ENCODE measurements at regions not wholly inside any gene's neighbourhood (a gene's known extent, or its start where the extent isn't known, plus 50 kb on each side); places are given as distances from the start of the nearest gene placed in this dataset.

GRCh38 chr16:89027281-89027680 lies 50.3 kb upstream of the CBFA2T3 start:
- H3K27me3 Mint-ChIP-seq (ENCODE audit: insufficient read depth, low read depth, poor library complexity): peaks cover 4% of the 10 kb centered on the region
- Histone ChIP-seq H3K4me2 (no peak overlapping the region), H4K20me1 (replicated peaks; ENCODE audit: insufficient read depth) (no peaks in the 10 kb centered on the region), H3K27ac (ENCODE audit: low read depth) (no peak overlapping the region), H3K4me1 (ENCODE audit: insufficient read depth) (no peaks in the 10 kb centered on the region), H3K9me2 (ENCODE audit: insufficient read depth) (no peaks in the 10 kb centered on the region), H3K27me3 (ENCODE audit: insufficient read depth) (no peaks in the 10 kb centered on the region), H3K36me3 (ENCODE audit: insufficient read depth) (no peaks in the 10 kb centered on the region), H3K4me3 (no peak overlapping the region), H3K79me2 (replicated peaks; ENCODE audit: insufficient read depth) (no peaks in the 10 kb centered on the region), H3F3A (replicated peaks; ENCODE audit: low read depth) (no peaks in the 10 kb centered on the region), H2AFZ (no peak overlapping the region)
- H3K4me1 Mint-ChIP-seq: no peaks in the 10 kb centered on the region
- H3K27ac Mint-ChIP-seq: no peak overlapping the region
- no peaks in the 10 kb centered on the region for H3K36me3 Mint-ChIP-seq (ENCODE audit: low read depth)
- H3K9me3 Mint-ChIP-seq: peaks cover 9% of the 10 kb centered on the region; the same call in 1 of the 3 replicates
- ATAC-seq (no peak), DNase-seq (ENCODE audit: low spot score) (no peak)
- TF ChIP-seq ZNF114 (CRISPR knock-in tag; IDR thresholded peaks at IDR 0.05) (no peak), ZNF331 (CRISPR knock-in tag; IDR thresholded peaks at IDR 0.05; ENCODE audit: low read depth) (no peak), JUNB (IDR thresholded peaks at IDR 0.05; ENCODE audit: unreplicated experiment) (no peak), STAT1 (IDR thresholded peaks at IDR 0.05; ENCODE audit: unreplicated experiment) (no peak), EZH2 (IDR thresholded peaks at IDR 0.05; ENCODE audit: low read depth, unreplicated experiment) (no peak), CREB1 (CRISPR knock-in tag; IDR thresholded peaks at IDR 0.05; ENCODE audit: low read depth) (no peak), NANOG (IDR thresholded peaks at IDR 0.05; ENCODE audit: borderline replicate concordance) (no peak), POLR2AphosphoS5 (IDR thresholded peaks at IDR 0.05; ENCODE audit: low read depth) (no peak), ETS1 (IDR thresholded peaks at IDR 0.05) (no peak), CTCF (conservative IDR thresholded peaks at IDR 0.05; ENCODE audit: low read depth in 2 of 2) (no peak), EZH2phosphoT487 (IDR thresholded peaks at IDR 0.05; ENCODE audit: unreplicated experiment) (no peak)
- TF ChIP-seq, protein P1, sequence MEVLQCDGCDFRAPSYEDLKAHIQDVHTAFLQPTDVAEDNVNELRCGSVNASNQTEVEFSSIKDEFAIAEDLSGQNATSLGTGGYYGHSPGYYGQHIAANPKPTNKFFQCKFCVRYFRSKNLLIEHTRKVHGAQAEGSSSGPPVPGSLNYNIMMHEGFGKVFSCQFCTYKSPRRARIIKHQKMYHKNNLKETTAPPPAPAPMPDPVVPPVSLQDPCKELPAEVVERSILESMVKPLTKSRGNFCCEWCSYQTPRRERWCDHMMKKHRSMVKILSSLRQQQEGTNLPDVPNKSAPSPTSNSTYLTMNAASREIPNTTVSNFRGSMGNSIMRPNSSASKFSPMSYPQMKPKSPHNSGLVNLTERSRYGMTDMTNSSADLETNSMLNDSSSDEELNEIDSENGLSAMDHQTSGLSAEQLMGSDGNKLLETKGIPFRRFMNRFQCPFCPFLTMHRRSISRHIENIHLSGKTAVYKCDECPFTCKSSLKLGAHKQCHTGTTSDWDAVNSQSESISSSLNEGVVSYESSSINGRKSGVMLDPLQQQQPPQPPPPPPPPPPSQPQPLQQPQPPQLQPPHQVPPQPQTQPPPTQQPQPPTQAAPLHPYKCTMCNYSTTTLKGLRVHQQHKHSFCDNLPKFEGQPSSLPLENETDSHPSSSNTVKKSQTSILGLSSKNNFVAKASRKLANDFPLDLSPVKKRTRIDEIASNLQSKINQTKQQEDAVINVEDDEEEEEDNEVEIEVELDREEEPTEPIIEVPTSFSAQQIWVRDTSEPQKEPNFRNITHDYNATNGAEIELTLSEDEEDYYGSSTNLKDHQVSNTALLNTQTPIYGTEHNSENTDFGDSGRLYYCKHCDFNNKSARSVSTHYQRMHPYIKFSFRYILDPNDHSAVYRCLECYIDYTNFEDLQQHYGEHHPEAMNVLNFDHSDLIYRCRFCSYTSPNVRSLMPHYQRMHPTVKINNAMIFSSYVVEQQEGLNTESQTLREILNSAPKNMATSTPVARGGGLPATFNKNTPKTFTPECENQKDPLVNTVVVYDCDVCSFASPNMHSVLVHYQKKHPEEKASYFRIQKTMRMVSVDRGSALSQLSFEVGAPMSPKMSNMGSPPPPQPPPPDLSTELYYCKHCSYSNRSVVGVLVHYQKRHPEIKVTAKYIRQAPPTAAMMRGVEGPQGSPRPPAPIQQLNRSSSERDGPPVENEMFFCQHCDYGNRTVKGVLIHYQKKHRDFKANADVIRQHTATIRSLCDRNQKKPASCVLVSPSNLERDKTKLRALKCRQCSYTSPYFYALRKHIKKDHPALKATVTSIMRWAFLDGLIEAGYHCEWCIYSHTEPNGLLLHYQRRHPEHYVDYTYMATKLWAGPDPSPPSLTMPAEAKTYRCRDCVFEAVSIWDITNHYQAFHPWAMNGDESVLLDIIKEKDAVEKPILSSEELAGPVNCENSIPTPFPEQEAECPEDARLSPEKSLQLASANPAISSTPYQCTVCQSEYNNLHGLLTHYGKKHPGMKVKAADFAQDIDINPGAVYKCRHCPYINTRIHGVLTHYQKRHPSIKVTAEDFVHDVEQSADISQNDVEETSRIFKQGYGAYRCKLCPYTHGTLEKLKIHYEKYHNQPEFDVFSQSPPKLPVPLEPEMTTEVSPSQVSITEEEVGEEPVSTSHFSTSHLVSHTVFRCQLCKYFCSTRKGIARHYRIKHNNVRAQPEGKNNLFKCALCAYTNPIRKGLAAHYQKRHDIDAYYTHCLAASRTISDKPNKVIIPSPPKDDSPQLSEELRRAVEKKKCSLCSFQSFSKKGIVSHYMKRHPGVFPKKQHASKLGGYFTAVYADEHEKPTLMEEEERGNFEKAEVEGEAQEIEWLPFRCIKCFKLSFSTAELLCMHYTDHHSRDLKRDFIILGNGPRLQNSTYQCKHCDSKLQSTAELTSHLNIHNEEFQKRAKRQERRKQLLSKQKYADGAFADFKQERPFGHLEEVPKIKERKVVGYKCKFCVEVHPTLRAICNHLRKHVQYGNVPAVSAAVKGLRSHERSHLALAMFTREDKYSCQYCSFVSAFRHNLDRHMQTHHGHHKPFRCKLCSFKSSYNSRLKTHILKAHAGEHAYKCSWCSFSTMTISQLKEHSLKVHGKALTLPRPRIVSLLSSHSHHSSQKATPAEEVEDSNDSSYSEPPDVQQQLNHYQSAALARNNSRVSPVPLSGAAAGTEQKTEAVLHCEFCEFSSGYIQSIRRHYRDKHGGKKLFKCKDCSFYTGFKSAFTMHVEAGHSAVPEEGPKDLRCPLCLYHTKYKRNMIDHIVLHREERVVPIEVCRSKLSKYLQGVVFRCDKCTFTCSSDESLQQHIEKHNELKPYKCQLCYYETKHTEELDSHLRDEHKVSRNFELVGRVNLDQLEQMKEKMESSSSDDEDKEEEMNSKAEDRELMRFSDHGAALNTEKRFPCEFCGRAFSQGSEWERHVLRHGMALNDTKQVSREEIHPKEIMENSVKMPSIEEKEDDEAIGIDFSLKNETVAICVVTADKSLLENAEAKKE (CRISPR knock-in tag; IDR thresholded peaks at IDR 0.05): no peak
- TF ChIP-seq, protein P2, sequence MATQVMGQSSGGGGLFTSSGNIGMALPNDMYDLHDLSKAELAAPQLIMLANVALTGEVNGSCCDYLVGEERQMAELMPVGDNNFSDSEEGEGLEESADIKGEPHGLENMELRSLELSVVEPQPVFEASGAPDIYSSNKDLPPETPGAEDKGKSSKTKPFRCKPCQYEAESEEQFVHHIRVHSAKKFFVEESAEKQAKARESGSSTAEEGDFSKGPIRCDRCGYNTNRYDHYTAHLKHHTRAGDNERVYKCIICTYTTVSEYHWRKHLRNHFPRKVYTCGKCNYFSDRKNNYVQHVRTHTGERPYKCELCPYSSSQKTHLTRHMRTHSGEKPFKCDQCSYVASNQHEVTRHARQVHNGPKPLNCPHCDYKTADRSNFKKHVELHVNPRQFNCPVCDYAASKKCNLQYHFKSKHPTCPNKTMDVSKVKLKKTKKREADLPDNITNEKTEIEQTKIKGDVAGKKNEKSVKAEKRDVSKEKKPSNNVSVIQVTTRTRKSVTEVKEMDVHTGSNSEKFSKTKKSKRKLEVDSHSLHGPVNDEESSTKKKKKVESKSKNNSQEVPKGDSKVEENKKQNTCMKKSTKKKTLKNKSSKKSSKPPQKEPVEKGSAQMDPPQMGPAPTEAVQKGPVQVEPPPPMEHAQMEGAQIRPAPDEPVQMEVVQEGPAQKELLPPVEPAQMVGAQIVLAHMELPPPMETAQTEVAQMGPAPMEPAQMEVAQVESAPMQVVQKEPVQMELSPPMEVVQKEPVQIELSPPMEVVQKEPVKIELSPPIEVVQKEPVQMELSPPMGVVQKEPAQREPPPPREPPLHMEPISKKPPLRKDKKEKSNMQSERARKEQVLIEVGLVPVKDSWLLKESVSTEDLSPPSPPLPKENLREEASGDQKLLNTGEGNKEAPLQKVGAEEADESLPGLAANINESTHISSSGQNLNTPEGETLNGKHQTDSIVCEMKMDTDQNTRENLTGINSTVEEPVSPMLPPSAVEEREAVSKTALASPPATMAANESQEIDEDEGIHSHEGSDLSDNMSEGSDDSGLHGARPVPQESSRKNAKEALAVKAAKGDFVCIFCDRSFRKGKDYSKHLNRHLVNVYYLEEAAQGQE (IDR thresholded peaks at IDR 0.05; ENCODE audit: unreplicated experiment): no peak
- H3K4me3 Mint-ChIP-seq: no peak overlapping the region

Data from GM23338 (cell line).